ENCODE measurements at regions not wholly inside any gene's neighbourhood (a gene's known extent, or its start where the extent isn't known, plus 50 kb on each side); places are given as distances from the start of the nearest gene placed in this dataset.

DNA sequence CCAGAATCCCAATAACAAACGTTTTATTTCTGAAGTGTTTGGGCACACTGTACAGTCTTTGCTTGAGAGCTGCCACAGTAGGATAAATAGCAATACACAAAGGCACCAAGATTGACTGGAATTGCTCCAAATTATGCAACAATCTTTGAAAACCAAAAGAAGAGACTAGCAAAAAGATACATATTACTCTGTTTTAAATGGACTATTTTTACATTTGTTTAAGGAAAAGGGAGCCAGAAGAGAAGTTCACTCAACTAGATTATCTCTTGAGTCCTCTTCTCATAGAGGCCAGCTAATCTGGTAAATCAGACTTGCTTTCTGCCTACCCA is 385.0 kb upstream of the SLC30A5 start:
- H3K4me3 Mint-ChIP-seq, result no peak overlapping the region
- no peak for TF ChIP-seq CTCF (IDR thresholded peaks at IDR 0.05)
- Histone ChIP-seq H3K27ac (ENCODE audit: low read depth in 1 of 2, low read length in 2 of 2) (no peak overlapping the region), H3K4me3 (replicated peaks in 1 of 3; ENCODE audit: low read depth in 2 of 3, low read length in 3 of 3) (no peak overlapping the region), H3K27me3 (ENCODE audit: control insufficient read depth in 2 of 2, insufficient read depth in 2 of 2, low read length in 2 of 2) (no peaks in the 10 kb centered on the region), H4K20me1 (ENCODE audit: insufficient read depth, low read length) (no peaks in the 10 kb centered on the region), H3K79me2 (ENCODE audit: insufficient read depth, low read length) (no peaks in the 10 kb centered on the region), H2AFZ (ENCODE audit: insufficient read depth, low read depth, low read length, poor library complexity, severe bottlenecking) (no peak overlapping the region), H3K9ac (ENCODE audit: insufficient read depth, low read length, poor library complexity, severe bottlenecking) (no peak overlapping the region), H3K4me1 (ENCODE audit: control insufficient read depth in 1 of 2, insufficient read depth in 2 of 2, low read length in 2 of 2) (no peaks in the 10 kb centered on the region), H3K4me2 (replicated peaks; ENCODE audit: extremely low read depth, low read length, poor library complexity, severe bottlenecking) (no peak overlapping the region), H3K9me3 (replicated peaks in 1 of 2; ENCODE audit: control insufficient read depth in 1 of 2, insufficient read depth in 1 of 2, low read length in 2 of 2) (peaks cover 0 to 4% of the 10 kb centered on the region in 2 donors), H3K36me3 (replicated peaks in 1 of 2; ENCODE audit: control insufficient read depth in 1 of 2, insufficient read depth in 2 of 2, low read length in 2 of 2) (no peaks in the 10 kb centered on the region)
- intact Hi-C loops (cut with micrococcal nuclease), result no loop called here
- H3K9me3 Mint-ChIP-seq, result peaks cover 2 to 9% (median 6%) of the 10 kb centered on the region in 7 donors
- no peaks in the 10 kb centered on the region for H3K4me1 Mint-ChIP-seq
- no peaks in the 10 kb centered on the region for H3K27me3 Mint-ChIP-seq (ENCODE audit: low read depth in 3 of 3)
- no peaks in the 10 kb centered on the region for H3K36me3 Mint-ChIP-seq
- DNase-seq, result no peak
- no peak overlapping the region for H3K27ac Mint-ChIP-seq
- WGBS (ENCODE audit: insufficient coverage), result 60% methylated on average over 1 of the region's 1 CpG

DNA sequence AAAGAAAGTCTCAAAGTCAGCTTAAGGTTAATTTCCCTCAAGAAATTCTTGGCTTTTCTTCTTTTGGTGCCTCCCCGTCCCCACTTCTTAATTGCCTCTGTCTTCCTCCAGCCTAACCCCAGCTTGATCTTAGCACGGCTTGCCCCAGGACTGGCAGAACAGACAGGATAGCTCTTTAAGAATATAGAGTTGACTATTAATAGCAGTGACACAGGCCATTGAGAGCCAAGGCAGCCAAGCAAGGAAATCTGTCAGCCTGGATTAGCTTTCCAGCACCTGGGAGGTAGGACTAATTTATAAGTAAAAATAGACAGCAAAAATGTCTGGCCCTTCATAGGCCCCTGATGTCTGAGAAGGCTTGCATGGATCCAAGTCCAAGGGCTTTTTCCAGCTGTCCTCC is 384.6 kb upstream of the SLC30A5 start:
- H3K4me2 ChIP-seq (replicated peaks; ENCODE audit: extremely low read depth, low read length, poor library complexity, severe bottlenecking), result no peak overlapping the region
- no peak overlapping the region for H3K27ac ChIP-seq (ENCODE audit: low read depth in 1 of 2, low read length in 2 of 2)
- intact Hi-C loops (cut with micrococcal nuclease), result no loop called here
- H3K79me2 ChIP-seq (ENCODE audit: insufficient read depth, low read length), result no peaks in the 10 kb centered on the region
- Mint-ChIP-seq H3K9me3 (peaks cover 2 to 9% (median 6%) of the 10 kb centered on the region in 7 donors), H3K4me1 (no peaks in the 10 kb centered on the region), H3K27me3 (ENCODE audit: low read depth in 3 of 3) (no peaks in the 10 kb centered on the region), H3K27ac (no peak overlapping the region), H3K4me3 (no peak overlapping the region), H3K36me3 (no peaks in the 10 kb centered on the region)
- 100% methylated on average over 1 of the region's 2 CpGs for WGBS (ENCODE audit: insufficient coverage)
- H2AFZ ChIP-seq (ENCODE audit: insufficient read depth, low read depth, low read length, poor library complexity, severe bottlenecking), result no peak overlapping the region
- no peak for DNase-seq
- H3K9ac ChIP-seq (ENCODE audit: insufficient read depth, low read length, poor library complexity, severe bottlenecking), result no peak overlapping the region
- H3K9me3 ChIP-seq (replicated peaks in 1 of 2; ENCODE audit: control insufficient read depth in 1 of 2, insufficient read depth in 1 of 2, low read length in 2 of 2), result peaks cover 0 to 4% of the 10 kb centered on the region in 2 donors
- H3K4me1 ChIP-seq (ENCODE audit: control insufficient read depth in 1 of 2, insufficient read depth in 2 of 2, low read length in 2 of 2), result no peaks in the 10 kb centered on the region
- H3K4me3 ChIP-seq (replicated peaks in 1 of 3; ENCODE audit: low read depth in 2 of 3, low read length in 3 of 3), result no peak overlapping the region
- no peaks in the 10 kb centered on the region for H4K20me1 ChIP-seq (ENCODE audit: insufficient read depth, low read length)
- H3K36me3 ChIP-seq (replicated peaks in 1 of 2; ENCODE audit: control insufficient read depth in 1 of 2, insufficient read depth in 2 of 2, low read length in 2 of 2), result no peaks in the 10 kb centered on the region
- TF ChIP-seq CTCF (IDR thresholded peaks at IDR 0.05), result no peak
- no peaks in the 10 kb centered on the region for H3K27me3 ChIP-seq (ENCODE audit: control insufficient read depth in 2 of 2, insufficient read depth in 2 of 2, low read length in 2 of 2)

Measured in CD14-positive monocyte (primary cell).